ENCODE measurements at regions not wholly inside any gene's neighbourhood (a gene's known extent, or its start where the extent isn't known, plus 50 kb on each side); places are given as distances from the start of the nearest gene placed in this dataset.
"Not testable (repeated sequence)": the region's sequence is repeated elsewhere in the genome, so short reads cannot be mapped to it uniquely, and the experiment has no call there.

- Histone ChIP-seq H3K9me2 (replicated peaks; ENCODE audit: low read depth, low read length) (no peaks in the 10 kb centered on the region), H3K9ac (ENCODE audit: low read depth, low read length, poor library complexity, severe bottlenecking) (no peak overlapping the region), H3K79me2 (ENCODE audit: insufficient read depth, low read length) (no peaks in the 10 kb centered on the region), H3K4me2 (ENCODE audit: low read depth, low read length, poor library complexity, severe bottlenecking) (no peak overlapping the region), H3K4me1 (ENCODE audit: insufficient read depth, low read length, poor library complexity, severe bottlenecking) (no peaks in the 10 kb centered on the region), H3K27me3 (ENCODE audit: insufficient read depth, low read length, poor library complexity, severe bottlenecking) (no peaks in the 10 kb centered on the region), H3K36me3 (ENCODE audit: insufficient read depth, low read length) (no peaks in the 10 kb centered on the region), H3F3A (ENCODE audit: low read depth) (no peaks in the 10 kb centered on the region), H2AFZ (ENCODE audit: low read length) (no peak overlapping the region), H3K9me3 (ENCODE audit: insufficient read depth, low read depth, low read length) (no peaks in the 10 kb centered on the region), H4K20me1 (ENCODE audit: insufficient read depth, low read length, poor library complexity, severe bottlenecking) (no peaks in the 10 kb centered on the region), H3K4me3 (ENCODE audit: low read length, poor library complexity, severe bottlenecking) (no peak overlapping the region)
- TF ChIP-seq EZH2phosphoT487 (IDR thresholded peaks at IDR 0.05; ENCODE audit: borderline replicate concordance) (no peak), CTCF (conservative IDR thresholded peaks at IDR 0.05; ENCODE audit: low read length) (no peak)
Measured at GRCh38 chr18:54480616-54481015, 110.4 kb upstream of the DYNAP start.

- H3K4me1 ChIP-seq (ENCODE audit: insufficient read depth, low read length, poor library complexity, severe bottlenecking); H3K27me3 ChIP-seq (ENCODE audit: insufficient read depth, low read length, poor library complexity, severe bottlenecking); H3K79me2 ChIP-seq (ENCODE audit: insufficient read depth, low read length); H3K9me2 ChIP-seq (replicated peaks; ENCODE audit: low read depth, low read length); H3F3A ChIP-seq (ENCODE audit: low read depth); H4K20me1 ChIP-seq (ENCODE audit: insufficient read depth, low read length, poor library complexity, severe bottlenecking); H3K4me3 ChIP-seq (ENCODE audit: low read length, poor library complexity, severe bottlenecking); H3K9ac ChIP-seq (ENCODE audit: low read depth, low read length, poor library complexity, severe bottlenecking); H3K4me2 ChIP-seq (ENCODE audit: low read depth, low read length, poor library complexity, severe bottlenecking); H3K9me3 ChIP-seq (ENCODE audit: insufficient read depth, low read depth, low read length); H3K36me3 ChIP-seq (ENCODE audit: insufficient read depth, low read length); H2AFZ ChIP-seq (ENCODE audit: low read length): not testable (repeated sequence)
Measured at GRCh38 chr18:54502451-54502850, 88.6 kb upstream of the DYNAP start.

- Histone ChIP-seq H3K36me3 (ENCODE audit: insufficient read depth, low read length) (no peaks in the 10 kb centered on the region), H3K27me3 (ENCODE audit: insufficient read depth, low read length, poor library complexity, severe bottlenecking) (no peaks in the 10 kb centered on the region), H3K4me3 (ENCODE audit: low read length, poor library complexity, severe bottlenecking) (no peak overlapping the region), H3K4me2 (ENCODE audit: low read depth, low read length, poor library complexity, severe bottlenecking) (no peak overlapping the region), H3K9ac (ENCODE audit: low read depth, low read length, poor library complexity, severe bottlenecking) (no peak overlapping the region), H3K4me1 (ENCODE audit: insufficient read depth, low read length, poor library complexity, severe bottlenecking) (no peaks in the 10 kb centered on the region), H3K79me2 (ENCODE audit: insufficient read depth, low read length) (no peaks in the 10 kb centered on the region), H4K20me1 (ENCODE audit: insufficient read depth, low read length, poor library complexity, severe bottlenecking) (no peaks in the 10 kb centered on the region), H3K9me2 (replicated peaks; ENCODE audit: low read depth, low read length) (no peaks in the 10 kb centered on the region), H3F3A (ENCODE audit: low read depth) (no peaks in the 10 kb centered on the region), H3K9me3 (ENCODE audit: insufficient read depth, low read depth, low read length) (no peaks in the 10 kb centered on the region), H2AFZ (ENCODE audit: low read length) (no peak overlapping the region)
- no peak for TF ChIP-seq EZH2phosphoT487 (IDR thresholded peaks at IDR 0.05; ENCODE audit: borderline replicate concordance)
- TF ChIP-seq CTCF (conservative IDR thresholded peaks at IDR 0.05; ENCODE audit: low read length), result peak; percentile 15; the same call in 1 of the 2 replicates
Measured at GRCh38 chr18:54503131-54503894, 87.7 kb upstream of the DYNAP start.
